ENCODE measurements at regions not wholly inside any gene's neighbourhood (a gene's known extent, or its start where the extent isn't known, plus 50 kb on each side); places are given as distances from the start of the nearest gene placed in this dataset.
"Not testable (repeated sequence)": the region's sequence is repeated elsewhere in the genome, so short reads cannot be mapped to it uniquely, and the experiment has no call there.

GRCh38 chr2:225920621-225921220 is 521.2 kb downstream of the NYAP2 start:
- FAIRE-seq, result no peak

- FAIRE-seq, result no peak
Measured at GRCh38 chr2:225916692-225917091, 517.2 kb downstream of the NYAP2 start.

GRCh38 chr2:225911019-225911418 is 511.5 kb downstream of the NYAP2 start:
- no peak for FAIRE-seq

- FAIRE-seq, result no peak
Measured at GRCh38 chr2:225895126-225895525, 495.6 kb downstream of the NYAP2 start.

GRCh38 chr2:225894236-225894980 is 494.9 kb downstream of the NYAP2 start:
- no peak for FAIRE-seq

- FAIRE-seq, result no peak
Measured at GRCh38 chr2:225893151-225893550, 493.6 kb downstream of the NYAP2 start.

GRCh38 chr2:225891771-225892170 is 492.3 kb downstream of the NYAP2 start:
- no peak for FAIRE-seq

- FAIRE-seq, result no peak
Measured at GRCh38 chr2:225891013-225891412, 491.5 kb downstream of the NYAP2 start.

GRCh38 chr2:225889452-225889851 is 489.9 kb downstream of the NYAP2 start:
- no peak for FAIRE-seq

GRCh38 chr2:225867071-225867470 is 467.6 kb downstream of the NYAP2 start:
- FAIRE-seq, result no peak

GRCh38 chr2:225865468-225865867 is 466.0 kb downstream of the NYAP2 start:
- FAIRE-seq, result no peak

GRCh38 chr2:225864394-225864793 is 464.9 kb downstream of the NYAP2 start:
- FAIRE-seq, result no peak

GRCh38 chr2:225842939-225843338 is 443.4 kb downstream of the NYAP2 start:
- FAIRE-seq, result no peak

GRCh38 chr2:225841314-225841713 is 441.8 kb downstream of the NYAP2 start:
- no peak for FAIRE-seq

- no peak for FAIRE-seq
Measured at GRCh38 chr2:225837328-225837727, 437.8 kb downstream of the NYAP2 start.

- FAIRE-seq, result no peak
Measured at GRCh38 chr2:225824748-225825449, 425.4 kb downstream of the NYAP2 start.

- FAIRE-seq, result no peak
Measured at GRCh38 chr2:225821351-225821750, 421.8 kb downstream of the NYAP2 start.

GRCh38 chr2:225820826-225821225 is 421.3 kb downstream of the NYAP2 start:
- no peak for FAIRE-seq

GRCh38 chr2:225814554-225814953 is 415.0 kb downstream of the NYAP2 start:
- no peak for FAIRE-seq

- FAIRE-seq, result no peak
Measured at GRCh38 chr2:225806105-225806504, 406.6 kb downstream of the NYAP2 start.

- FAIRE-seq, result not testable (repeated sequence)
Measured at GRCh38 chr2:225802076-225802475, 402.6 kb downstream of the NYAP2 start.

GRCh38 chr2:225797394-225797793 is 397.9 kb downstream of the NYAP2 start:
- FAIRE-seq, result no peak

GRCh38 chr2:225794652-225795400 is 395.3 kb downstream of the NYAP2 start:
- FAIRE-seq, result no peak
